NCI-H345 (cell line): ENCODE measurements at regions not wholly inside any gene's neighbourhood (a gene's known extent, or its start where the extent isn't known, plus 50 kb on each side); places are given as distances from the start of the nearest gene placed in this dataset.
"Not testable (repeated sequence)": the region's sequence is repeated elsewhere in the genome, so short reads cannot be mapped to it uniquely, and the experiment has no call there.

ENCODE experiments used
- DNase-seq: peaks from one replicate; lab custom pipeline; 2025; lab: John Stamatoyannopoulos, UW

GRCh38 chr18:67752211-67752610, 235.7 kb upstream of the DSEL start:
- DNase-seq: not testable (repeated sequence)

DNA sequence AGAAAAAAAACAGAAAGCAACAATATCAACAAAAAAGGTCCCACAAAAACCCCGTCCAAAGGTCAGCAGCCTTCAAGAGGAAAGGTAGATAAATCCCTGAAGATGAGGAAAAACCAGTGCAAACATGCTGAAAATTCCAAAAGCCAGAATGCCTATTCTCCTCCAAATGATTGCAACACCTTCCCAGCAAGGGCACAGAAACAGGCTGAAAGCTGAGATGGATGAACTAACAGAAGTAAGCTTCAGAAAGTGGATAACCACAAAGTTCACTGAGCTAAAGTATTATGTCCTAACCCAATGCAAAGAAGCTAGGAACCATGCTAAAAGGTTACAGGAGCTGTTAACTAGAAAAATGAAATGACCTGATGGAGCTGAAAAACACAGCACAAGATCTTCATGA, 226.4 kb upstream of the DSEL start:
- no peak for DNase-seq

GRCh38 chr18:67742525-67742924, 226.0 kb upstream of the DSEL start:
- no peak for DNase-seq

GRCh38 chr18:67735506-67735905, 219.0 kb upstream of the DSEL start:
- DNase-seq: peak; percentile 1

DNA sequence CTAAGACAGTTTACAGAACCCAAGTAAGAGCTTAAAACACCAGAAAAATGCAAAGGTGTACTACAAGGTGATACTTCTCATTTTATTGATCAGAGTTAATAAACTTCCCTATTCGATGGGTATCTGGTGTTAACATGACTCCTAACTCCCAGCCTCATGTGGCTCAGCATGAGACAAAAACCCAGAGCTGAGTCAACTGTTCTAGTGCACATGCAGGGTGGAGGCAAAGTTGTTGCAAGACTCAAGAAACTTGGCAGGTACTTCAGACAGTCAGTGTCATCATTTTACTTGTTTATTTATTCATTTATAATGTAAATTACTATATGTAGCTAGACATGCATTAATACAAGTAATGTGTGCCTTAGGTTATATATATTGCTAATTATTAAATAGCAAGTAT, 216.6 kb upstream of the DSEL start:
- no peak for DNase-seq

DNA sequence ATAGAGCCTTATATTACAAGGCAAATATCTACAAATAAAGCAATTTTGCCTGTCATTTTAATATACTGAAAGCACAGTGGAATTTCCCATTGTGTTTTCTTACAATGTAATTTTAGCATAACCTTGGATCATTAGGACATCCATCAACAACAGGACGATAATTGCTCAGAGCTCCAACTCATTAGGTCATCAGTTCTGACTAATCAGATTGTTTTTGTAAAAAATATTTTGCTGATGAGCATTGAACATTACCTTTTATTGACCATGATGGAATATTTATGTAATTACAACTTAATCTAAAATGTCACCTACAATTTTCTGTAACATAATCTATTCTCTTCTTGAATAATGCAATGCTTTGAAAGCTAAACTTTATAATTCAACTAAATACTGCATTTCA, 215.3 kb upstream of the DSEL start:
- DNase-seq: no peak

DNA sequence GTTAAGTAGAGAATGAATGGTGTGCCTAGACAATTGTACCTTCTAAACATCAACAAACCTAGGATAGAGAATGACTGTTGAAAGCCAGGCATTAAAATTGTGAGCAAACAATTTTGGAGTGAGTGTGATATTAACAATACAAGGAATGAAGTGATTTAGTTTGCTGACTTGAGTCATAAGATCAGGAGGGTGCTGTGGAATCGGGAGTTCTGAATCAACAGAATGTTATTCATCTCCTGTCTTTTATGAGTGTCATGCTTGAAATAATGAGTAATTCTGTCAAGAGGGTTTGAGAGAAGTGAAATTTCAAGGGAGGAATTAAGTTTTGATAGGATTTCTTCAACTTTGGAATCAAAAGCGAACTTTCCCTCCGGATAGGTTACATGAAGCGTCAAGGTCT, 214.4 kb upstream of the DSEL start:
- DNase-seq: no peak

DNA sequence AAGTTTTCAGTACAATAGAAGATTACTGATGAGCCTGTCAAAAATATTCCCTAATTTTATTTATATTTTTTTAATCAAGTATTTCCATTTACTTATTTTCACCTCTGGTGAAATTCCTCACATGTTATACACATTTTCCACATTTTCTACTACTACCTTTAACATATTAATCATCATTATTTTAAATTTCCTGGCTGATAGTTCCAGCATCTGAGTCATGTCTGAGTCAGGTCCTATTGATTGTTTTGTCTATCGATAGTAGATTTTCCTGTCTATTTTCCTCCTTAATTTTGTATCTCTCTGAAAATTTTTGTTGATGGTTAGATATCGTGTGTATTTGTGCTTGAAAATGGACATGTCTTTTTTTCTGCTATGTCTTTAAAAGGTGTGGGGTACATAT, 211.8 kb upstream of the DSEL start:
- DNase-seq: no peak

GRCh38 chr18:67726882-67727281, 210.4 kb upstream of the DSEL start:
- DNase-seq: no peak

- no peak for DNase-seq
Measured at GRCh38 chr18:67717800-67718199, 201.3 kb upstream of the DSEL start.

GRCh38 chr18:67715567-67715966, 199.0 kb upstream of the DSEL start:
- no peak for DNase-seq

DNA sequence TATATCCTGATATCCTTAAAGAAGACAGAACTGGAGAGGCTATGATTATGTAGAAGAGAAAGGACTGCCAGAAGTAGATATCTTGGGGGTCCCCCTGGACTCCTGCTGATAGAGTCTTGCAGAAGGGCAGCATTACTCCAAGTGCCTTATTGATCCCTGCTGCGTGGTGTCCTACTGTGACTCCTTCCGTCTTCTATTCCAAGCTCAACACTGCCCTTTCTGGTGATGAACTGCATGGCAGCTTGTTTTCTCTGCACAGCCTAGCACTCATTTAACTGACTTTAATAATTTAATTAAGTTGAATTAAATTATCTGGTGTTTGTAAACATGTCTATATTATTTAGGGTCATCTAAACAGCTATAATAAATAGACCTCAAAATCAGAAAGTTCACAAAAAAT, 194.1 kb upstream of the DSEL start:
- DNase-seq: no peak

DNA sequence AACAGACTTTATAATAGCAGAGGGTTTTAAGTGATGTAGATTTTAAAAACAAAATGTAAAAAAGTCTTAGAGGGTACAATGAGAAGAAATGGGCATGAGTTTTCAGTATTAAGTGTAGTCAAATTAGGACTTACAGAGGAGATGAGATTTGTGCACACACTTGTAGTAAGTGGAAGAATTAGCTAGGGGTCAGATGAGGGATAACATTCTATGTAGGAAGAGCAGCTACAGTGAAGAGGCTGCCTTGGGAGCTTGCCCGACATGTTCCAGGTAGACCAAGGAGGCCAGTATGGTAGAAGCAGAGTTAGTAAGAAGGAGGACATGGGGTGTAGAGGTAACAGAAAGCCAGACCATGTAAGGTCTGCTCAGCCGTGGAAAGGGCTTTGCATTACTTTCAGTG, 189.2 kb upstream of the DSEL start:
- DNase-seq: no peak

GRCh38 chr18:67695684-67696083, 179.2 kb upstream of the DSEL start:
- no peak for DNase-seq

DNA sequence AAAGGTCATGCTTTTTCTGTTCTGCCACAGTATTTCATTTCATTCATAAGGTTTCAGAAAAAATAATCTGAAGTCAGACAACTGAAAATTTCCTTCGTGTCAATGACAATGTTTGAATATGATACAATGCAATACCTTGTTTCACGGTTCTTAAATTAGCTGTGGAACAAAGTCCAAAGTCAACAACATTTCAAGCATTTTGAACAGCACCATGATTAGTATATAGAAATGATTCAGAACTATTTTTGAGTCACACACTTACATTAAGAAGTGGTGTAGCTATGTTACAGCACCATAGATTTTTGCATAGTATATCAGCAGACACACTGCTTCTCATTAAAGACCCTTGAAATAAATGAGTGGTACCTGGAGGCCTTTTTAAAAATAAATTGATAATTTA, 178.3 kb upstream of the DSEL start:
- DNase-seq: no peak

- no peak for DNase-seq
Measured at GRCh38 chr18:67692811-67693210, 176.3 kb upstream of the DSEL start.

DNA sequence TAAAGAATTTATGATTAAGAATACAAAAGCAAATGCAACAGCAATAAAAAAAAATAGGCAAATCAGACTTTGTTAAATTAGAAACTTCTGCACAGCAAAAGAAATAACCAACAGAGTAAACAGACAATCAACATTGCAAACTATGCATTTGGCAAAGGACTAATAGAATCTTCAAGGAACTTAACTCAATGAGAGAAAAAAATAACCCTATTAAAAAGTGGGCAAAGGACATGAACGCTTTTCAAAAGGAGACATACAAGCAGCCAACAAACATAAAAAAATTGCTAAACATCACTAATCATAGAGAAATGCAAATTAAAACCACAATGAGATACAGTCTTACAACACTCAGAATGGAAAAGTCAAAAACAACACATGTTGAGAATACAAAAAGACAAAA, 166.0 kb upstream of the DSEL start:
- DNase-seq: no peak

DNA sequence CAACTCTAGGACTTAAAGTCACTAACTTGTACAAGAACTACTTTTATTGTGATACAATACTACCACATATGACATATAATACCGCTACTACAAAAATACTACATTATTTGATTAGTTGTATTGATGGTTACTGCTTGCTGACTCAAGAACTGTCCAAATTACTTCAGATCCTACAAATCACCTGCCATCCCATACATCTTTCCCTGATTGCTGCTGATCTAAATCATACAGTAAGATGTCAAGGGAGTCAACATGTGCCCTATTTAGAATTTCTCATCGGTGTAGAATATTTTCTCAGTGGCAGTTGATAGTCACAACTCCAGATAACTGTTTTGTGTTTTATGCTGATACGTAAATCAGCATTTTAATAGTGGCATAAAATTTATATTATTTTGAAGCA, 161.0 kb upstream of the DSEL start:
- DNase-seq: no peak

DNA sequence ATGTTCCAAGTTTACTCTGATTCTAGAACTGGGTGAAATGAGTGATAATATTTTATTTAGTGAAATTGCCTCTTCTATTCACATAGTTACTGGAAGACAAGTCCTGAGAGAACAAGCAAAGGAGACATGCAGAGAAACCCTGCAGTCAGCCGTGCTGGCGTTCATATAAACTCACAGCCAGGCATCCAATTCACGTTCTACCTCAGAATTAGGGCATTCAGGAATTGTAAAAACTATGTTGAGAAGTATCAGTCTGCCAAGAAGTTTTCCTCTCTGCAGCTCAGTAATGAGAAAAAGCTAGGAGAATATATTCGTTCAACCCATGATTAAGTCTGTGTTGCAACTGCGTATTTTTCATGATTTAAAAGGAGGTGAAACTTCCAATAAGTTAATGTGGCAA, 156.2 kb upstream of the DSEL start:
- DNase-seq: no peak

DNA sequence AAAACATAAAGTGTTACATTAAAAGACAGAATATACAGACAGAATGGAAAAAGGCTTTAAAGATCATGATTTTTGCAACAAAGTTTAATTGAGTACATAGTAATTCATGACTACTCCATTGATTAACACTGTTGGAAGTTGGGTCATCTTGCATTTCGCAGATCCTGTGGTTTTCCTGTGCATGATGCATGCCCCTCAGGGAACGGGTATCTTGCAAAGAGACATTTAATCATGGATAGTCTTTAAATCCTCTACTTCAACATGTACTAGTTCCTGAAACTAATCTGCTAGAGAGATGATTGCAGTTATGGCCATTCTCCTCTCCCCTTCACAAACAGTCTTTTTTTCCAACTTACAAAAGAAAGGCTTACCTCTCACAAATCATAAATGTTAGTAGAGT, 155.6 kb upstream of the DSEL start:
- DNase-seq: no peak

DNA sequence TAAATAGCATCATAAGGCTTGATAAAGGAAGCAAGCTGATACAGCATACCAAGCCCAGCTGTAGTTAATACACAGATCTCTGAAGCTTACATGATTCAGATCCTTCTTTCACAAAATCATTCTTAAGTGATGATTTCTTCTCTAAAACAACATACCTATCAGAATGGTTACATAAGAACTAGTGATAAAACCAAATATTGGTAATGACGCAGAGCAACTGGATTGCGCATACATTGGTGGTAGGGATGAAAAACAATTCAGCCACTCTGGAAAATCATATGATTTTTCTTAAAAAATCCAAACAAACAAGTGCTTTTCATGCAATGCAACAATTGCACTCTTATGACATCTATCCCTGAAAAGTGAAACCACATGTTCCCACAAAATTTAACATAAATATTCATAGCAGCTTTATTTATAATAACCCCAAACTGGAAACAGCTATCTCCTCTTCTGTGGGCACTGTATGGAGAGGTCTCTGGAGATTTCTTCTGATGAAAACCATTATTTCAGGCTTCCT, 153.6 kb upstream of the DSEL start:
- DNase-seq: no peak

DNA sequence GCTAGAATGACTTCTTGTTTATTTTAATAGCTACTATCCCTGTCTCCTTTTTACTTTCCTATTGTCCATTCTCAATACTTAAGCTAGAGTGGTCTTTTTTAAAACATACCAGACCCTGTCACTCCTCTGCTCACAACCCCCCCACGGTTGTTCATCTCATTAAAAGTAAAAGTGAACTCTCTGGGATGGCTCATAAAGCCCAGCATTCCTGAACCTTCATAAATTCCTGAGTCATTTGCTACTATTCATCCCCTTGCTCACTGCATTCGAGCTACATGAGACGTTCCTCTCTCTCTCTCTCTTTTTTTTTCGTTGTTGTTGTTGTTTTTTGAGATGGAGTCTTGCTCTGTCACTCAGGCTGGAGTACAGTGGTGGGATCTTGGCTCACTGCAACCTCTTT, 148.7 kb upstream of the DSEL start:
- DNase-seq: no peak

- DNase-seq: no peak
Measured at GRCh38 chr18:67662996-67663395, 146.5 kb upstream of the DSEL start.

GRCh38 chr18:67661555-67661954, 145.0 kb upstream of the DSEL start:
- no peak for DNase-seq

DNA sequence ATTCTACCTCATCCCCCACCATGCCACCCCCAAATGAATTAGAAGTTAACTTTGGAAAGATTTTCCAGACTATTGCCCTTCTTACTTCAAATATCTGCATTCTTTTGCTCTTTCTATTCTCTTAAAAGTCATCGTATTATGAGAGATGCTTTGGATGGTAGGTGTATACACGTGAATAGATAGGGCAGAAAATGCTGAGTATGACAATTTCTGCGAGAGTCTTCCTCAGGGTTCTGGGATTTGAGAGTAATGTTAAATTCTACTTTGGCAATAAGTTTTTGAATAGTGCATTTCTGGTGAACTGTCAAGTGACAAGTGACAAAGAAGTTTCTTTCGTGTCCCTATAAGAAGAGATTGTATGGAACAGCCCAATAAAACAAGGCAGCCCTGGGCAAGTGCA, 137.6 kb upstream of the DSEL start:
- no peak for DNase-seq
